ENCODE measurements at regions not wholly inside any gene's neighbourhood (a gene's known extent, or its start where the extent isn't known, plus 50 kb on each side); places are given as distances from the start of the nearest gene placed in this dataset.

DNA sequence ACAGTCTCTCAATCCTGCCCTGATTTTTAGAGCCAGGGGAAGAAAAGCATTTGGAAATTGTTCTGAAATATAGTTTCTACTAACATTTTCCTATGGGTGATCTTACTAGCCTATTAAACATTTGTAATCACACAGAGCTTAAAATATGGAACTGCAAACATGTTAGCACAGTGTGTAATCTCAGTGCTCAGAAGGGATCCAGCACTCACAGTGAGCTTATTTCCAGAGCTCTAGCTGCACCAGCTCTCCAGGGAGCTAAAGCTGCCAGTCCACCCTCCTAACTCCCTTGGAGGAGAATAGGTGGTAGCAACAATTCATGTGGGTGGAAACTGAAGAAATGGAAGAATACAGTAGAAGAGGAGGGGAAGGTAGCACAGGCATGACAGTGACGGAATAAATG, 64.9 kb upstream of the SYT1 start:
- Mint-ChIP-seq H3K27me3 (no peaks in the 10 kb centered on the region), H3K4me3 (no peak overlapping the region), H3K4me1 (no peaks in the 10 kb centered on the region), H3K36me3 (no peaks in the 10 kb centered on the region), H3K9me3 (peaks cover 3 to 20% (median 6%) of the 10 kb centered on the region in 5 donors), H3K27ac (no peak overlapping the region)
- Histone ChIP-seq H3K27me3 (ENCODE audit: insufficient read depth, low read length, poor library complexity, severe bottlenecking) (no peaks in the 10 kb centered on the region), H3K4me1 (ENCODE audit: insufficient read depth, low read length) (no peaks in the 10 kb centered on the region), H3K9me3 (ENCODE audit: low read length) (no peaks in the 10 kb centered on the region), H3K27ac (ENCODE audit: low read depth, low read length) (no peak overlapping the region), H3K4me3 (ENCODE audit: low read length) (no peak overlapping the region), H3K36me3 (ENCODE audit: insufficient read depth, low read length) (no peaks in the 10 kb centered on the region)
- CTCF ChIA-PET, result no interaction called here
- no peak for DNase-seq
- POLR2A ChIA-PET, result no interaction called here

DNA sequence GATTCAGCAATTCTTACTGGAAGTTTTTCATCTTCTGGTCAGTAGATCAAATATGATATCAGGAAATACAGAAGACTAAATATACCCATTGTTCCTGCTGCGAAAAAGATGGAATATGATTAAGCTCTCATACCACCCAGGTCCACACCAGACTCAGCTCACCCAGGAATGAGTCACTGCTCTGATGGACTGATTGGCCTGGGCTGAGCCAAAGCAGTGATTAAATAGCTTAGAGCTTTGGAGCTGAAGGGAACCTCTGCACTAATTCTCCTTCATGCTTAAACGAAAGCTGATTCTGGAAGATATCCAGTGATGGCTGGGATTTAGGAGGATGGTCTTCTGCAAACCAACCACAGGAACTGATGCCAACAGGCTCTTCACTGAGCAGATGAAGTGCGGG, 62.0 kb upstream of the SYT1 start:
- Mint-ChIP-seq H3K9me3 (peaks cover 0 to 16% (median 4%) of the 10 kb centered on the region in 5 donors), H3K36me3 (no peaks in the 10 kb centered on the region), H3K27ac (no peak overlapping the region), H3K4me3 (no peak overlapping the region), H3K4me1 (no peaks in the 10 kb centered on the region), H3K27me3 (no peaks in the 10 kb centered on the region)
- no peak overlapping the region for H3K27ac ChIP-seq (ENCODE audit: low read depth, low read length)
- H3K27me3 ChIP-seq (ENCODE audit: insufficient read depth, low read length, poor library complexity, severe bottlenecking), result no peaks in the 10 kb centered on the region
- H3K4me1 ChIP-seq (ENCODE audit: insufficient read depth, low read length), result no peaks in the 10 kb centered on the region
- ChIA-PET POLR2A (no interaction called here), CTCF (interaction anchor here (1.6 kb wide), 1 partner anchor 19 kb away, joined by 3 read pairs; no protein-coding TSS in a partner anchor)
- no peaks in the 10 kb centered on the region for H3K36me3 ChIP-seq (ENCODE audit: insufficient read depth, low read length)
- DNase-seq, result no peak
- H3K4me3 ChIP-seq (ENCODE audit: low read length), result no peak overlapping the region
- no peaks in the 10 kb centered on the region for H3K9me3 ChIP-seq (ENCODE audit: low read length)

DNA sequence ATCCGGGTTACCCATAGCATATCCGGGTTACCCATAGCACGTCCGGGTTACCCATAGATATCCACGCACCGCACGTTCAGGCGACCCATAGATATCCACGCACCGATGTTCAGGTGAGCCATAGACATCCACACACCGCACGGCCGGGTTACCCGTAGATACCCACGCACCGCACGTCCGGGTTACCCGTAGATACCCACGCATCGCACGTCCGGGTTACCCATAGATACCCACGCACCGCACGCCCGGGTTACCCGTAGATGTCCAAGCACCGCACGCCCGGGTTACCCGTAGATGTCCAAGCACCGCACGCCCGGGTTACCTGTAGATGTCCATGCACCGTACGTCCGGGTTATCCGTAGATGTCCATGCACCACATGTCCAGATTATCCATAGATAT, 60.3 kb upstream of the SYT1 start:
- Histone ChIP-seq H3K36me3 (ENCODE audit: insufficient read depth, low read length) (no peaks in the 10 kb centered on the region), H3K27ac (ENCODE audit: low read depth, low read length) (no peak overlapping the region), H3K4me3 (ENCODE audit: low read length) (no peak overlapping the region), H3K9me3 (ENCODE audit: low read length) (no peaks in the 10 kb centered on the region), H3K4me1 (ENCODE audit: insufficient read depth, low read length) (no peaks in the 10 kb centered on the region), H3K27me3 (ENCODE audit: insufficient read depth, low read length, poor library complexity, severe bottlenecking) (no peaks in the 10 kb centered on the region)
- no peaks in the 10 kb centered on the region for H3K27me3 Mint-ChIP-seq
- ChIA-PET CTCF (no interaction called here), POLR2A (no interaction called here)
- H3K27ac Mint-ChIP-seq, result no peak overlapping the region
- H3K36me3 Mint-ChIP-seq, result no peaks in the 10 kb centered on the region
- peaks cover 0 to 29% (median 4%) of the 10 kb centered on the region in 5 donors for H3K9me3 Mint-ChIP-seq
- no peak overlapping the region for H3K4me3 Mint-ChIP-seq
- H3K4me1 Mint-ChIP-seq, result no peaks in the 10 kb centered on the region
- DNase-seq, result no peak

All from CD8-positive, alpha-beta memory T cell (primary cell).